ENCODE measurements at regions not wholly inside any gene's neighbourhood (a gene's known extent, or its start where the extent isn't known, plus 50 kb on each side); places are given as distances from the start of the nearest gene placed in this dataset.

- no peak overlapping the region for H3K4me3 Mint-ChIP-seq
- no peak for TF ChIP-seq CTCF (IDR thresholded peaks at IDR 0.05; ENCODE audit: unreplicated experiment)
- no peak for DNase-seq (ENCODE audit: low spot score in 2 of 2, unreplicated experiment in 2 of 2)
- H3K4me1 Mint-ChIP-seq: no peaks in the 10 kb centered on the region
- H3K27ac Mint-ChIP-seq: no peak overlapping the region
- no peaks in the 10 kb centered on the region for H3K36me3 Mint-ChIP-seq
- H3K9me3 Mint-ChIP-seq: no peaks in the 10 kb centered on the region
- peaks cover 3% of the 10 kb centered on the region for H3K27me3 Mint-ChIP-seq (ENCODE audit: low read depth)
Measured at GRCh38 chr18:73741946-73742345, 405.7 kb downstream of the FBXO15 start.

- Mint-ChIP-seq H3K36me3 (no peaks in the 10 kb centered on the region), H3K27me3 (ENCODE audit: low read depth) (peaks cover 3% of the 10 kb centered on the region), H3K9me3 (no peaks in the 10 kb centered on the region), H3K27ac (no peak overlapping the region), H3K4me3 (no peak overlapping the region), H3K4me1 (no peaks in the 10 kb centered on the region)
- no peak for DNase-seq (ENCODE audit: low spot score in 2 of 2, unreplicated experiment in 2 of 2)
- TF ChIP-seq CTCF (IDR thresholded peaks at IDR 0.05; ENCODE audit: unreplicated experiment): no peak
Measured at GRCh38 chr18:73739098-73739497, 408.5 kb downstream of the FBXO15 start.

GRCh38 chr18:73737990-73738389, 409.6 kb downstream of the FBXO15 start:
- DNase-seq (ENCODE audit: low spot score in 2 of 2, unreplicated experiment in 2 of 2): no peak
- H3K27me3 Mint-ChIP-seq (ENCODE audit: low read depth): peaks cover 3% of the 10 kb centered on the region
- no peaks in the 10 kb centered on the region for H3K9me3 Mint-ChIP-seq
- H3K4me3 Mint-ChIP-seq: no peak overlapping the region
- no peaks in the 10 kb centered on the region for H3K4me1 Mint-ChIP-seq
- H3K27ac Mint-ChIP-seq: no peak overlapping the region
- no peak for TF ChIP-seq CTCF (IDR thresholded peaks at IDR 0.05; ENCODE audit: unreplicated experiment)
- no peaks in the 10 kb centered on the region for H3K36me3 Mint-ChIP-seq

GRCh38 chr18:73735836-73736235, 411.8 kb downstream of the FBXO15 start:
- peaks cover 7% of the 10 kb centered on the region for H3K27me3 Mint-ChIP-seq (ENCODE audit: low read depth)
- H3K4me3 Mint-ChIP-seq: no peak overlapping the region
- no peak overlapping the region for H3K27ac Mint-ChIP-seq
- DNase-seq (ENCODE audit: low spot score in 2 of 2, unreplicated experiment in 2 of 2): no peak
- peaks cover 3% of the 10 kb centered on the region for H3K9me3 Mint-ChIP-seq
- no peaks in the 10 kb centered on the region for H3K36me3 Mint-ChIP-seq
- no peaks in the 10 kb centered on the region for H3K4me1 Mint-ChIP-seq
- TF ChIP-seq CTCF (IDR thresholded peaks at IDR 0.05; ENCODE audit: unreplicated experiment): no peak

GRCh38 chr18:73733806-73734314, 413.8 kb downstream of the FBXO15 start:
- Mint-ChIP-seq H3K4me1 (no peaks in the 10 kb centered on the region), H3K27ac (no peak overlapping the region), H3K4me3 (no peak overlapping the region), H3K9me3 (peaks cover 5% of the 10 kb centered on the region), H3K36me3 (no peaks in the 10 kb centered on the region), H3K27me3 (ENCODE audit: low read depth) (peaks cover 12% of the 10 kb centered on the region)
- no peak for DNase-seq (ENCODE audit: low spot score in 2 of 2, unreplicated experiment in 2 of 2)
- no peak for TF ChIP-seq CTCF (IDR thresholded peaks at IDR 0.05; ENCODE audit: unreplicated experiment)

- no peak for TF ChIP-seq CTCF (IDR thresholded peaks at IDR 0.05; ENCODE audit: unreplicated experiment)
- no peaks in the 10 kb centered on the region for H3K36me3 Mint-ChIP-seq
- H3K4me1 Mint-ChIP-seq: no peaks in the 10 kb centered on the region
- peaks cover 12% of the 10 kb centered on the region for H3K27me3 Mint-ChIP-seq (ENCODE audit: low read depth)
- peaks cover 5% of the 10 kb centered on the region for H3K9me3 Mint-ChIP-seq
- H3K4me3 Mint-ChIP-seq: no peak overlapping the region
- no peak for DNase-seq (ENCODE audit: low spot score in 2 of 2, unreplicated experiment in 2 of 2)
- no peak overlapping the region for H3K27ac Mint-ChIP-seq
Measured at GRCh38 chr18:73733376-73733775, 414.3 kb downstream of the FBXO15 start.
